Keratinocyte (primary cell): ENCODE measurements at regions not wholly inside any gene's neighbourhood (a gene's known extent, or its start where the extent isn't known, plus 50 kb on each side); places are given as distances from the start of the nearest gene placed in this dataset.
A peak's percentile ranks its signal among the peaks of the same experiment; 100 is the strongest.

ENCODE experiments used
- DNase-seq: peaks from one replicate; pipeline ENCODE4 v3.0.0-alpha.2; 2011; ENCODE audit warnings: low read depth, missing footprints, low spot score
- FAIRE-seq: peaks from 2 replicates; lab custom pipeline; 2011; peaks lifted over from hg19 to GRCh38; lab: Jason Lieb, UNC
- H2AFZ ChIP-seq: 2 replicates; pipeline ENCODE4 v1.6.0; 2012; ENCODE audit warnings: low read length, control low read depth, inconsistent platforms; ENCODE audit not compliant: control insufficient read depth
- H3K27ac ChIP-seq: 2 replicates; pipeline ENCODE4 v1.5.1; 2011; ENCODE audit warnings: low read length; ENCODE audit not compliant: control insufficient read depth, insufficient read depth
- H3K27me3 ChIP-seq: 3 replicates; pipeline ENCODE4 v1.6.0; 2011; ENCODE audit warnings: low read length; ENCODE audit not compliant: control insufficient read depth, insufficient read depth; ENCODE audit errors: extremely low read depth
- H3K36me3 ChIP-seq, 2 experiments: 2 replicates in 1 of 2; 3 replicates in 1 of 2; pipeline ENCODE4 v1.5.1; 2011; ENCODE audit warnings: low read length in 2 of 2, mild to moderate bottlenecking in 1 of 2; ENCODE audit not compliant: control insufficient read depth in 2 of 2, insufficient read depth in 2 of 2; ENCODE audit errors: extremely low read depth in 1 of 2
- H3K4me1 ChIP-seq: 3 replicates; pipeline ENCODE4 v1.5.1; 2011; ENCODE audit warnings: low read length; ENCODE audit not compliant: control insufficient read depth, insufficient read depth; ENCODE audit errors: extremely low read depth
- H3K4me2 ChIP-seq: 3 replicates; pipeline ENCODE4 v1.6.0; 2011; ENCODE audit warnings: low read depth, low read length; ENCODE audit not compliant: control insufficient read depth, insufficient read depth; ENCODE audit errors: extremely low read depth
- H3K4me3 ChIP-seq, 3 experiments: fragments of 200-600 bp in 1 of 3; sonication (generic) in 1 of 3; 2 replicates in 2 of 3; 3 replicates in 1 of 3; pipeline ENCODE4 v1.5.1; 2011 to 2016; ENCODE audit warnings: low read length in 3 of 3, mild to moderate bottlenecking in 3 of 3, control low read depth in 2 of 3, inconsistent platforms in 1 of 3, low read depth in 1 of 3, mixed read lengths in 1 of 3, mixed run types in 1 of 3, moderate library complexity in 1 of 3; ENCODE audit not compliant: control insufficient read depth in 2 of 3, insufficient read depth in 2 of 3; ENCODE audit errors: extremely low read depth in 1 of 3
- H3K79me2 ChIP-seq: 2 replicates; pipeline ENCODE4 v1.6.0; 2012; ENCODE audit warnings: low read length; ENCODE audit not compliant: control insufficient read depth, insufficient read depth
- H3K9ac ChIP-seq: 3 replicates; pipeline ENCODE4 v1.6.0; 2011; ENCODE audit warnings: low read length; ENCODE audit not compliant: control insufficient read depth, insufficient read depth; ENCODE audit errors: extremely low read depth
- H3K9me1 ChIP-seq: 3 replicates; pipeline ENCODE4 v1.6.0; 2011; ENCODE audit warnings: low read length; ENCODE audit not compliant: control insufficient read depth, insufficient read depth; ENCODE audit errors: extremely low read depth
- H3K9me3 ChIP-seq: 2 replicates; pipeline ENCODE4 v1.5.1; 2012; ENCODE audit warnings: low read depth, low read length; ENCODE audit not compliant: control insufficient read depth
- H4K20me1 ChIP-seq: 3 replicates; pipeline ENCODE4 v1.6.0; 2011; ENCODE audit warnings: low read length; ENCODE audit not compliant: control insufficient read depth, insufficient read depth; ENCODE audit errors: extremely low read depth
- EZH2 ChIP-seq: IDR thresholded peaks from one replicate; pipeline ENCODE4 v1.6.1; 2012; ENCODE audit warnings: inconsistent platforms, mild to moderate bottlenecking, low read length, moderate library complexity
- dilution Hi-C: fragments of 300-500 bp; cut with MboI; formaldehyde crosslinking; loops from one replicate; pipeline ENCODE4 v1.7.0; 2020; ENCODE audit warnings: low sequenced_read_pairs; ENCODE audit not compliant: extremely low pct_ligation_motif_present
- TF ChIP-seq, protein P1 (sequence below), 3 experiments: IDR thresholded peaks in 1 of 3; conservative IDR thresholded peaks in 1 of 3; optimal IDR thresholded peaks in 1 of 3; 2 replicates in 2 of 3; 3 replicates in 1 of 3; pipeline versions ENCODE3 to v1.5.1; 2011; ENCODE audit warnings: low read length in 3 of 3, mild to moderate bottlenecking in 3 of 3, moderate library complexity in 2 of 3, control low read depth in 1 of 3, inconsistent platforms in 1 of 3; ENCODE audit not compliant: insufficient read depth in 2 of 3; ENCODE audit errors: extremely low read depth in 1 of 3

DNA sequence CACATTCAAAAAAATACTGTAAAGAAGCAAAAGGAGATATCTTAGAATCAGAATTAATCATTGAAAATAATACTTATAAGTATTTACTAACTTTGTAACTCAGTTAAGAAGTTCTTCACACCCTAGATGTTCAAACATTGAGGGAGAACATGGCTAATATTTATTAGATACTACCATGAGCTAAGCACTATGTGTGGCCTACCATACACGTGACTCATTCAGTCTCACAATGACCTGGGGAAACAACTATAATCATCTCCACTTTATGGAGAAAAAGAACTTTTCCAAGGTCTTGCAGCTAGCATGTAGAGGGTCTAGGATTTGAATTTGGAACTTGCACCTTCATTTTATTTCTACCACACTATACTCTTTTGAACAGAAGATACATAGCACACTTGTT is 361.9 kb upstream of the CFAP20DC start:
- no peaks in the 10 kb centered on the region for H3K4me1 ChIP-seq
- H4K20me1 ChIP-seq: no peaks in the 10 kb centered on the region
- no peak overlapping the region for H3K4me3 ChIP-seq
- H3K27me3 ChIP-seq: no peaks in the 10 kb centered on the region
- no peaks in the 10 kb centered on the region for H3K79me2 ChIP-seq
- no peak overlapping the region for H3K27ac ChIP-seq
- FAIRE-seq (no peak), DNase-seq (no peak)
- TF ChIP-seq, protein P1, sequence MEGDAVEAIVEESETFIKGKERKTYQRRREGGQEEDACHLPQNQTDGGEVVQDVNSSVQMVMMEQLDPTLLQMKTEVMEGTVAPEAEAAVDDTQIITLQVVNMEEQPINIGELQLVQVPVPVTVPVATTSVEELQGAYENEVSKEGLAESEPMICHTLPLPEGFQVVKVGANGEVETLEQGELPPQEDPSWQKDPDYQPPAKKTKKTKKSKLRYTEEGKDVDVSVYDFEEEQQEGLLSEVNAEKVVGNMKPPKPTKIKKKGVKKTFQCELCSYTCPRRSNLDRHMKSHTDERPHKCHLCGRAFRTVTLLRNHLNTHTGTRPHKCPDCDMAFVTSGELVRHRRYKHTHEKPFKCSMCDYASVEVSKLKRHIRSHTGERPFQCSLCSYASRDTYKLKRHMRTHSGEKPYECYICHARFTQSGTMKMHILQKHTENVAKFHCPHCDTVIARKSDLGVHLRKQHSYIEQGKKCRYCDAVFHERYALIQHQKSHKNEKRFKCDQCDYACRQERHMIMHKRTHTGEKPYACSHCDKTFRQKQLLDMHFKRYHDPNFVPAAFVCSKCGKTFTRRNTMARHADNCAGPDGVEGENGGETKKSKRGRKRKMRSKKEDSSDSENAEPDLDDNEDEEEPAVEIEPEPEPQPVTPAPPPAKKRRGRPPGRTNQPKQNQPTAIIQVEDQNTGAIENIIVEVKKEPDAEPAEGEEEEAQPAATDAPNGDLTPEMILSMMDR (optimal IDR thresholded peaks at IDR 0.05 in 1 of 3, IDR thresholded peaks at IDR 0.05 in 1 of 3, conservative IDR thresholded peaks at IDR 0.05 in 1 of 3; ENCODE audit: extremely low read depth in 1 of 3, insufficient read depth in 2 of 3, low read length in 3 of 3): no peak
- TF ChIP-seq EZH2: no peak
- H2AFZ ChIP-seq: no peak overlapping the region
- no peak overlapping the region for H3K9ac ChIP-seq
- dilution Hi-C loops: no loop called here
- no peak overlapping the region for H3K4me2 ChIP-seq
- H3K9me3 ChIP-seq: no peaks in the 10 kb centered on the region
- H3K9me1 ChIP-seq: no peaks in the 10 kb centered on the region
- no peaks in the 10 kb centered on the region for H3K36me3 ChIP-seq

- no peak overlapping the region for H3K4me3 ChIP-seq
- DNase-seq (no peak), FAIRE-seq (peak; percentile 32)
- no peaks in the 10 kb centered on the region for H3K9me1 ChIP-seq
- no peaks in the 10 kb centered on the region for H3K27me3 ChIP-seq
- dilution Hi-C loops: no loop called here
- no peak for TF ChIP-seq EZH2
- TF ChIP-seq, protein P1 (optimal IDR thresholded peaks at IDR 0.05 in 1 of 3, IDR thresholded peaks at IDR 0.05 in 1 of 3, conservative IDR thresholded peaks at IDR 0.05 in 1 of 3; ENCODE audit: extremely low read depth in 1 of 3, insufficient read depth in 2 of 3, low read length in 3 of 3): no peak
- H3K4me2 ChIP-seq: no peak overlapping the region
- no peaks in the 10 kb centered on the region for H3K4me1 ChIP-seq
- no peaks in the 10 kb centered on the region for H3K36me3 ChIP-seq
- H2AFZ ChIP-seq: no peak overlapping the region
- no peak overlapping the region for H3K27ac ChIP-seq
- H3K79me2 ChIP-seq: no peaks in the 10 kb centered on the region
- H3K9ac ChIP-seq: no peak overlapping the region
- H4K20me1 ChIP-seq: no peaks in the 10 kb centered on the region
- H3K9me3 ChIP-seq: no peaks in the 10 kb centered on the region
These were observed 361.4 kb upstream of the CFAP20DC start for GRCh38 chr3:59411186-59411585.
